HepG2 (cell line): ENCODE measurements at regions not wholly inside any gene's neighbourhood (a gene's known extent, or its start where the extent isn't known, plus 50 kb on each side); places are given as distances from the start of the nearest gene placed in this dataset.

ENCODE experiments used
- ATAC-seq: fragments of 200-7000 bp; cut with Tn5 transposase; 3 replicates; pipeline ENCODE4 v1.9.1; 2020; ENCODE audit warnings: mild to moderate bottlenecking, moderate library complexity
- BruUV-seq: library from RNA; stranded (reverse); fragments of 400-500 nt; replicated peaks from 2 replicates; lab custom pipeline; 2021; lab: Mats Ljungman, UMichigan
- CTCF ChIA-PET: fragments of 300-600 bp; formaldehyde crosslinking; extraction: SDS; loops from one replicate; lab custom pipeline; 2021; ENCODE audit warnings: low total read pairs, inconsistent platforms, low intra/inter-chr PET ratio; lab: Yijun Ruan, JAX
- POLR2A ChIA-PET: fragments of 350-600 bp; sonication (Branson Sonifier 250); formaldehyde crosslinking; loops from one replicate; lab custom pipeline; 2020; ENCODE audit warnings: antibody characterized with exemption, inconsistent platforms; lab: Yijun Ruan, JAX
- DNase-seq: peaks from one replicate; pipeline ENCODE4 v3.0.0-alpha.2; 2015; ENCODE audit warnings: low spot score
- FAIRE-seq: peaks from 3 replicates; lab custom pipeline; 2011; peaks lifted over from hg19 to GRCh38; lab: Jason Lieb, UNC
- H2AFZ ChIP-seq: one replicate; pipeline ENCODE4 v1.6.1; 2011; ENCODE audit warnings: low read length, inconsistent platforms
- H3K27ac ChIP-seq: fragments of 300-600 bp; 3 replicates; pipeline ENCODE4 v1.8.0; 2011; ENCODE audit warnings: mixed run types, mild to moderate bottlenecking, mixed read lengths, low read length, inconsistent platforms; ENCODE audit not compliant: insufficient read depth; ENCODE audit errors: extremely low read length
- H3K27me3 ChIP-seq, 2 experiments: fragments of 200-600 bp in 1 of 2; 2 replicates in 1 of 2; 3 replicates in 1 of 2; pipeline versions ENCODE4 v1.6.0 to v1.8.0; 2011; ENCODE audit warnings: low read length in 2 of 2, mild to moderate bottlenecking in 2 of 2, moderate library complexity in 2 of 2, inconsistent platforms in 1 of 2; ENCODE audit not compliant: insufficient read depth in 2 of 2, control insufficient read depth in 1 of 2
- H3K36me3 ChIP-seq, 2 experiments: fragments of 200-600 bp in 1 of 2; replicated peaks in 1 of 2; 2 replicates in 1 of 2; 3 replicates in 1 of 2; pipeline versions ENCODE4 v1.5.1 to v1.8.0; 2011; ENCODE audit warnings: low read length in 2 of 2, inconsistent platforms in 1 of 2; ENCODE audit not compliant: insufficient read depth in 2 of 2, control insufficient read depth in 1 of 2
- H3K4me1 ChIP-seq: 2 replicates; pipeline ENCODE4 v1.5.1; 2012; ENCODE audit warnings: low read length, inconsistent platforms; ENCODE audit not compliant: insufficient read depth
- H3K4me2 ChIP-seq: 2 replicates; pipeline ENCODE4 v1.6.0; 2011; ENCODE audit warnings: low read depth, low read length, inconsistent platforms
- H3K4me3 ChIP-seq, 3 experiments: fragments of 200-600 bp in 1 of 3; sonication (generic), shearing (Covaris generic) in 1 of 3; replicated peaks in 1 of 3; 2 replicates each; pipeline ENCODE4 v1.5.1; 2011 to 2016; ENCODE audit warnings: low read length in 3 of 3, inconsistent platforms in 2 of 3, low read depth in 2 of 3, mild to moderate bottlenecking in 2 of 3, control low read depth in 1 of 3, mixed read lengths in 1 of 3; ENCODE audit not compliant: insufficient read depth in 1 of 3
- H3K79me2 ChIP-seq: one replicate; pipeline ENCODE4 v1.6.1; 2011; ENCODE audit warnings: low read length, inconsistent platforms; ENCODE audit not compliant: insufficient read depth
- H3K9ac ChIP-seq: 2 replicates; pipeline ENCODE4 v1.6.0; 2011; ENCODE audit warnings: mild to moderate bottlenecking, low read depth, low read length, inconsistent platforms; ENCODE audit not compliant: insufficient read depth
- H3K9me3 ChIP-seq: 2 replicates; pipeline ENCODE4 v1.5.1; 2012; ENCODE audit warnings: mild to moderate bottlenecking, low read length
- H4K20me1 ChIP-seq: 2 replicates; pipeline ENCODE4 v1.6.0; 2011; ENCODE audit warnings: inconsistent platforms, mild to moderate bottlenecking, low read length, moderate library complexity; ENCODE audit not compliant: insufficient read depth
- ARNT ChIP-seq: fragments of 450-650 bp; IDR thresholded peaks from 2 replicates; pipeline ENCODE4 v1.6.1; 2017
- BHLHE40 ChIP-seq: IDR thresholded peaks from 2 replicates; pipeline ENCODE4 v1.6.1; 2011; ENCODE audit warnings: low read length, improper control_type of control experiment
- GFI1 ChIP-seq: sonication (generic); formaldehyde crosslinking; IDR thresholded peaks from 2 replicates; pipeline ENCODE4 v1.5.0; 2020; ENCODE audit warnings: missing genetic modification reagents, mild to moderate bottlenecking, borderline replicate concordance
- RELA ChIP-seq: sonication (generic); formaldehyde crosslinking; IDR thresholded peaks from 2 replicates; pipeline ENCODE4 v1.4.0; 2020; ENCODE audit warnings: missing genetic modification reagents
- SCMH1 ChIP-seq: sonication (generic); formaldehyde crosslinking; IDR thresholded peaks from 2 replicates; pipeline ENCODE4 v1.9.0; 2021; ENCODE audit warnings: missing genetic modification reagents, mild to moderate bottlenecking, borderline replicate concordance
- ZNF264 ChIP-seq: sonication (generic); formaldehyde crosslinking; IDR thresholded peaks from 2 replicates; pipeline ENCODE4 v1.4.0; 2020; ENCODE audit warnings: missing genetic modification reagents
- ZNF563 ChIP-seq: sonication (generic); formaldehyde crosslinking; IDR thresholded peaks from 2 replicates; pipeline ENCODE4 v1.8.0; 2022; ENCODE audit warnings: mild to moderate bottlenecking, moderate library complexity, missing genetic modification reagents
- ZNF670 ChIP-seq: sonication (generic); formaldehyde crosslinking; IDR thresholded peaks from 2 replicates; pipeline ENCODE4 v1.8.0; 2022; ENCODE audit warnings: mild to moderate bottlenecking, missing genetic modification reagents, borderline replicate concordance
- WGBS: methylation state at CpG from one replicate; pipeline ENCODE4 v1.1.6; 2017; ENCODE audit warnings: low lambda C conversion rate; 5-methylcytosine and 5-hydroxymethylcytosine counted together
- in situ Hi-C: cut with HindIII; loops from 2 replicates; pipeline ENCODE4 v1.10.0; 2017; ENCODE audit warnings: low pct_unique_long_range_greater_than_20kb; ENCODE audit not compliant: extremely low pct_ligation_motif_present
- intact Hi-C: fragments of 100-400 bp; cut with micrococcal nuclease; formaldehyde crosslinking; loops from one replicate; pipeline ENCODE4 v1.10.0; 2022; ENCODE audit not compliant: unreplicated experiment

DNA sequence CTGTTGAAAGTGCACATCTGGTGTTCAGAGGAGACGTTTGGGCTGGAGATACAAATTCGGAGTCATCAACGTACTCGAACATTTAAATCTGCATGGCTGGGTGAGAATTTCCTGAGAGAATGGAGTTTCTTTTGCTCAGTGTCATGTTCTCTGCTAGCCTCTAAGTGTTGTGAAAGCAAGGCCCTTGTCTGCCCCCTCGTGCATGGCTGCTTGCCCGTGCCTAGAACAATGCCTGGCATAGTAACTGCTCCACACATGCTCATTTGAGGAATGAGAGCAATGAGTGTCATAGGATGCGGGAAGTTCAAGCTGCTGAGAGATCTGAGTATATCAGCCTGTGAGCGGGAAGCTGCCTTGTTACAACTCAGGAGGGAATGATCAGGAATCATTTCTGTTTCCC, 171.1 kb upstream of the CSF3R start:
- ChIA-PET POLR2A (no interaction called here), CTCF (no interaction called here)
- H3K4me3 ChIP-seq = no peak overlapping the region
- intact Hi-C loops = no loop called here
- H3K9me3 ChIP-seq = no peaks in the 10 kb centered on the region
- H3K36me3 ChIP-seq = no peaks in the 10 kb centered on the region
- no peak overlapping the region for H3K9ac ChIP-seq
- H4K20me1 ChIP-seq = no peaks in the 10 kb centered on the region
- in situ Hi-C loops = no loop called here
- no peak overlapping the region for H3K27ac ChIP-seq
- no peak overlapping the region for H2AFZ ChIP-seq
- no peaks in the 10 kb centered on the region for H3K79me2 ChIP-seq
- TF ChIP-seq GFI1 (CRISPR knock-in tag) = no peak
- 0 out of 2 replicates have a peak, but pooled peaks have one; percentile 49 for TF ChIP-seq BHLHE40
- no peak for TF ChIP-seq ZNF670
- TF ChIP-seq ARNT = no peak
- H3K4me1 ChIP-seq = no peaks in the 10 kb centered on the region
- FAIRE-seq = no peak
- H3K27me3 ChIP-seq = peaks cover 1 to 25% of the 10 kb centered on the region in 2 experiments; a peak in 2 of 5 replicates
- H3K4me2 ChIP-seq = no peak overlapping the region
- no TSS peak for BruUV-seq
- ATAC-seq = no peak; the same call in 2 of the 3 replicates
- WGBS = 18% methylated on average over 8 of the region's 8 CpGs
- no peak for DNase-seq

- in situ Hi-C loops = no loop called here
These were observed 169.9 kb upstream of the CSF3R start for GRCh38 chr1:36652586-36652985.

More at GRCh38 chr1:36652586-36652985, 169.9 kb upstream of the CSF3R start:
- no peak overlapping the region for H2AFZ ChIP-seq
- TF ChIP-seq RELA (CRISPR knock-in tag) (no peak), GFI1 (CRISPR knock-in tag) (no peak), SCMH1 (CRISPR knock-in tag) (no peak), ZNF264 (no peak), ZNF563 (no peak)
- DNase-seq = no peak
- intact Hi-C loops = no loop called here
- no peak overlapping the region for H3K4me2 ChIP-seq
- H3K4me3 ChIP-seq = no peak overlapping the region
- no peaks in the 10 kb centered on the region for H3K9me3 ChIP-seq
- H3K27ac ChIP-seq = no peak overlapping the region
- FAIRE-seq = no peak
- no peaks in the 10 kb centered on the region for H3K36me3 ChIP-seq
- no peak for ATAC-seq
- no peak overlapping the region for H3K9ac ChIP-seq
- H3K4me1 ChIP-seq = no peaks in the 10 kb centered on the region
- ChIA-PET POLR2A (no interaction called here), CTCF (no interaction called here)
- WGBS = 38% methylated on average over 2 of the region's 2 CpGs
- H3K79me2 ChIP-seq = no peaks in the 10 kb centered on the region
- H3K27me3 ChIP-seq = peaks cover 4 to 25% of the 10 kb centered on the region in 2 experiments; a peak in 3 of 5 replicates
- no peaks in the 10 kb centered on the region for H4K20me1 ChIP-seq
- BruUV-seq = no TSS peak
